Cerebellar cortex (tissue), 1 donor: ENCODE measurements at regions not wholly inside any gene's neighbourhood (a gene's known extent, or its start where the extent isn't known, plus 50 kb on each side); places are given as distances from the start of the nearest gene placed in this dataset.

Experiments used
- DNase-seq: peaks from one replicate; pipeline ENCODE4 v3.0.0-alpha.2; 2015; ENCODE audit warnings: low spot score

DNA sequence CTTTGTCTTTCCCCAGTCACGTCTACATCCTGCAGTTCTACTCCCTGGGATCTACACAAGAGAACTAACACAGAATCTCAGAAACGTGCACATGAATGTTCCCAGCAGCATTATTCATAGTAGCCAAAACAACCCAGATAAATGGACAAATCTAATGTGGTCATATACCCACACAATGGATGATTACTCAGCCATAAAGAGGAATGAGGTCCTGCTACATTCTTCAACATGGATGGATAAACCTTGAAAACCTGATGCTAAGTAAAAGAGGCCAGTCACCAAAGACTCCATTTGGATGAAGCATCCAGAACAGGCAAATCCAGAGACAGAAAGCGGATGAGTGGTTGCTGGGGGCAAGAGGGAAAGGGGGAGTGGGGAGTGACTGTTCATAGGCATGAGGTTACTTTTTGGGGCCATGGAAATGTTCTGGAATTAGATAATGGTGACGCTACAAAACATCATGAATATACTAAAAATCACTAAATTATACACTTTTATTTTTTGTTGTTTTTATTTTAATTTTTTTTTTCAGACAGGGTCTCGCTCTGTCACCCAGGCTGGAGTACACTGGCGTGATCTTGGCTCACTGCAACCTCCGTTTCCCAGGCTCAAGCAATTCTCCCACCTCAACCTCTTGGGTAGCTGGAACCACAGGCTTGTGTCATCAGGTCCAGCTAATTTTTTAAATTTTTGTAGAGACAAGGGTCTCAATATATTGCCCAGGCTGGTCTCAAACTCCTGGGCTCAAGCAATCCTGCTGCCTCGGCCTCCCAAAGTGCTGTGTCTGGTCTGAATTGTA is 50.8 kb upstream of the DSN1 start:
- DNase-seq: no peak

DNA sequence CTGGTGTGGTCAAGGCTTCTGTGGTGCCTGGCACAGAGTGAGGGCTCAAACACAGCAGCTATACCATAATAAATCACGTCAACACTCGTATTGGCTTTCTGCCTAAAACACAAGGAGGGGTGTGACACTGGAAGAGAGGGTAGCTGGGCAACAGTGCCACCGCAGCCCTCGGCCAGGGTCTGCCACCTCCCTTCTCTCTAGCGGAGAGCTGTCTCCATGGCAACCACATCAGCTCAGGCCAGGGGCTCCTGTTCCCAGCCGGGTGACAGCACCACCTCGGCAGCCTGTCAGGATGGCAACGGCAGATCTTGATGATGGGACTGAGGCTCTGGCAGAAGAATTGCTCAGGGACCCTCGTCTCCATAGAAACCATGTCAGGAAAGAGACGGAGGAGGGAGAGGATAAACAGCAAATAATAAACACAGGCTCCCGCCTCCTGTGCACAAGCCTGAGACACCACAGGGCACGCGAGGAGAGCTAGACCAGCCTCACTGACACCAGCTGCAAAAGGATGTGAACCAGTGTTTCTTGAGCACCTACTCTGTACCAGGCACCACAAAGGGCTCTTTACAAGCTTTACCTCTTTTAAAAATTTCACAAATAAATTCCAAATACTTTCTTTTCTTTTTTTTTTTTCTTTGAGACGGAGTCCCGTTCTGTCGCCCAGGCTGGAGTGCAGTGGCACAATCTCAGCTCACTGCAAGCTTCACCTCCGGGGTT is 50.4 kb upstream of the TLDC2 start:
- DNase-seq: peak; percentile 58
